ENCODE measurements at regions not wholly inside any gene's neighbourhood (a gene's known extent, or its start where the extent isn't known, plus 50 kb on each side); places are given as distances from the start of the nearest gene placed in this dataset. TPM values are rescaled to one million over a fixed set of nuclear protein-coding genes. Genes with fewer than 3 reads are reported as not detected.

DNA sequence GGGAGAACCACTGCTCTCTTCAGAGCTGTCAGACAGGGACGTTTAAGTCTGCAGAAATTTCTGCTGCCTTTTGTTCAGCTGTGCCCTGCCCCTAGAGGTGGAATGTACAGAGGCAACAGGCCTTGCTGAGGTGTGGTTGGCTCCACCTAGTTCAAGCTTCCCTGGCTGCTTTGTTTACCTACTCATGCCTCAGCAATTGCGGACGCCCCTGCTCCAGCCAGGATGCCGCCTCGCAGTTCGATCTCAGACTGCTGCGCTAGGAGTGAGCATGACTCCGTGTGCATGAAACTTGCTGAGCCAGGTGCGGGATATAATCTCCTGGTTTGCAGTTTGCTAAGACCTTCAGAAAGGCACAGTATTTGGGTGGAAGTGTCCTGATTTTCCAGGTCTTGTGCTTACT is 70.9 kb downstream of the MAGEB5 start:
- no peak for ATAC-seq
- no peaks in the 10 kb centered on the region for H4K20me1 ChIP-seq (ENCODE audit: control insufficient read depth, insufficient read depth)
- no peaks in the 10 kb centered on the region for H3K9me3 ChIP-seq (replicated peaks; ENCODE audit: control insufficient read depth, insufficient read depth, low read length)
- no peaks in the 10 kb centered on the region for H3K79me2 ChIP-seq (ENCODE audit: control insufficient read depth, insufficient read depth, low read length)
- H2AFZ ChIP-seq (ENCODE audit: control insufficient read depth, low read depth, low read length): no peak overlapping the region
- FAIRE-seq: no peak
- no peak overlapping the region for H3K9ac ChIP-seq (ENCODE audit: control insufficient read depth, insufficient read depth, low read length)
- H3K4me3 ChIP-seq: no peak overlapping the region
- SMC1A ChIA-PET (ENCODE audit: uncharacterized antibody, unreplicated experiment): no interaction called here
- POLR2A ChIA-PET: no interaction called here
- intact Hi-C loops (cut with micrococcal nuclease; ENCODE audit: unreplicated experiment): no loop called here
- no peak overlapping the region for H3K27ac ChIP-seq (ENCODE audit: control insufficient read depth, insufficient read depth)
- in situ Hi-C loops (cut with MboI): no loop called here
- no peaks in the 10 kb centered on the region for H3K4me1 ChIP-seq (ENCODE audit: control insufficient read depth, insufficient read depth, low read length)
- H3K36me3 ChIP-seq (ENCODE audit: control insufficient read depth in 2 of 2, insufficient read depth in 2 of 2, low read length in 1 of 2): no peaks in the 10 kb centered on the region
- RAD21 ChIA-PET (ENCODE audit: unreplicated experiment): no interaction called here
- CTCF ChIA-PET: no interaction called here
- 48% methylated on average over 9 of the region's 9 CpGs for WGBS (ENCODE audit: insufficient coverage, insufficient replicate concordance, low lambda C conversion rate, missing lambda C conversion rate)
- H3K4me2 ChIP-seq (ENCODE audit: control insufficient read depth, insufficient read depth): no peak overlapping the region
- no TSS peak for BruUV-seq (replicated peaks)
- no peak for DNase-seq (ENCODE audit: low read depth, low spot score)
- TF ChIP-seq SUPT20H (IDR thresholded peaks at IDR 0.05; ENCODE audit: borderline replicate concordance, control insufficient read depth, low read depth, low read length): no peak
- TF ChIP-seq ESRRA (IDR thresholded peaks at IDR 0.05; ENCODE audit: low read length): no peak
- TF ChIP-seq CBX5 (IDR thresholded peaks at IDR 0.05; ENCODE audit: low read depth): no peak
- no peaks in the 10 kb centered on the region for H3K27me3 ChIP-seq (replicated peaks in 1 of 2; ENCODE audit: control insufficient read depth in 2 of 2, insufficient read depth in 2 of 2, low read length in 1 of 2)

Small RNAs in the stretch of these regions (small RNA-seq; reads per million reads assigned to genes)
- gene AC005345.1 (not detected), gene RF00019 (not detected), gene RNU1-142P (not detected)

Measured in GM12878 (cell line).